Effector memory CD8-positive, alpha-beta T cell (primary cell): ENCODE measurements at regions not wholly inside any gene's neighbourhood (a gene's known extent, or its start where the extent isn't known, plus 50 kb on each side); places are given as distances from the start of the nearest gene placed in this dataset.
"Not testable (repeated sequence)": the region's sequence is repeated elsewhere in the genome, so short reads cannot be mapped to it uniquely, and the experiment has no call there.

Experiments used
- ATAC-seq: fragments of 150-1000 bp; cut with Tn5 transposase; replicated peaks from 2 replicates; pipeline ENCODE4 v1.10.0; 2021; ENCODE audit warnings: mild to moderate bottlenecking, moderate library complexity
- DNase-seq, 3 experiments: peaks; one replicate each; pipeline ENCODE4 v3.0.0; 2021
- H3K27ac Mint-ChIP-seq, 2 donors: one replicate each; pipeline ENCODE4 v1.8.0; 2022; ENCODE audit warnings: mild to moderate bottlenecking in 2 of 2, mixed read lengths in 2 of 2, moderate library complexity in 2 of 2
- H3K27me3 Mint-ChIP-seq, 2 donors: one replicate each; pipeline ENCODE4 v1.8.0; 2022; ENCODE audit warnings: mixed read lengths in 2 of 2
- H3K36me3 Mint-ChIP-seq: one replicate; pipeline ENCODE4 v1.8.0; 2022; ENCODE audit warnings: mild to moderate bottlenecking, moderate library complexity, mixed read lengths; ENCODE audit not compliant: insufficient read depth
- H3K4me1 Mint-ChIP-seq, 2 donors: one replicate each; pipeline ENCODE4 v1.8.0; 2022; ENCODE audit warnings: low read depth in 2 of 2, mixed read lengths in 2 of 2
- H3K4me3 Mint-ChIP-seq, 2 donors: one replicate each; pipeline ENCODE4 v1.8.0; 2022; ENCODE audit warnings: mild to moderate bottlenecking in 2 of 2, mixed read lengths in 2 of 2, moderate library complexity in 2 of 2
- H3K9me3 Mint-ChIP-seq, 2 donors: one replicate each; pipeline ENCODE4 v1.8.0; 2022; ENCODE audit warnings: mixed read lengths in 2 of 2

DNA sequence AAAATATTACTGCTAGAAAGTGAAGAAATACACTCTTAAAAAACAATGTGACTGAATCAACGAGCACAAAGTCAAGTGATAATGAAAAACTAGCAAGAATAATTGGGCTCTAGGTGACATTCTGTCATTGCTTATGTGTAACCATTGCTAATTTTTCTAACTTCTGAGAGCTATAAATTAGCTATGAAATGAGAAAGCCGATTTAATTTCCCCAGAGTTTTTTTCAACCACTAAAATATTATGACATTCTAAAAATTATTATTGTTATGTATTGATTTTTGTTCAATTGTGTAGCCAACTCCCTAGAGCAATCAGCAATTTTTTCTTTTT is 458.6 kb upstream of the ATXN8OS start:
- no peaks in the 10 kb centered on the region for H3K27me3 Mint-ChIP-seq
- no peaks in the 10 kb centered on the region for H3K9me3 Mint-ChIP-seq
- H3K4me1 Mint-ChIP-seq: no peaks in the 10 kb centered on the region
- H3K4me3 Mint-ChIP-seq: no peak overlapping the region
- DNase-seq (no peak), ATAC-seq (no peak)
- no peak overlapping the region for H3K27ac Mint-ChIP-seq
- H3K36me3 Mint-ChIP-seq: no peaks in the 10 kb centered on the region

DNA sequence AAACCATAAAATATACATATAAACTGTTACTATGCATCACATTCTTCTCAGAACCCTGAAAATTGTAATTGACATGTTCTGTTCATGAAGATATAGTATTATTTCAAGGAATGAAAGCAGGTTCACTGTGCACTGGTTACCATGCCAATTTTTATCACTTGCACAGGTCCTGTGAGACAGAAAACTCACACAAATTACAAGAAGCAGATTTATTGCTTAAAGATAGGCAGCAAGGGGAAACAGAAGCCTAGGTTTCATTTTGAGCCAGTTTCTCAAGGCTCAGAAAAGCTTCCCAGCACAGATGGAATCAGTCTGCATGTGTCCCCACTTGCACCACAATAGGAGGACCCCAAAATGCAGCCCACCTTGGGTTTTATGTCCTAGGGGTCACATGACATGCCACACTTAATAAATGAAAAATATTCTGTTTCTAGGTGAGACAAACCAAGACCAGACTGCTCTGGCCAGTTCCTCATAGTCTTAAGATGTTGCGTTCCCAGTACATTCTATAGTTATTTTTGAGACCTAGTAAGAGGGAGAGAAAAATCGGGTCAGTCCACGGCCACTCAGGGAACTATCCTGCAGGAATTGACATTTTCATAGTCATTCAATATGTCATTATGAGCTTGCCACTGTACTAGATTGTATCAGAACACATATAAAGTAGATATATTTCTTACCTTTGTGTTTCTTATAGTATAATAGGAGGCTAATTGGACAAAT is 459.1 kb upstream of the ATXN8OS start:
- H3K4me3 Mint-ChIP-seq: no peak overlapping the region

DNA sequence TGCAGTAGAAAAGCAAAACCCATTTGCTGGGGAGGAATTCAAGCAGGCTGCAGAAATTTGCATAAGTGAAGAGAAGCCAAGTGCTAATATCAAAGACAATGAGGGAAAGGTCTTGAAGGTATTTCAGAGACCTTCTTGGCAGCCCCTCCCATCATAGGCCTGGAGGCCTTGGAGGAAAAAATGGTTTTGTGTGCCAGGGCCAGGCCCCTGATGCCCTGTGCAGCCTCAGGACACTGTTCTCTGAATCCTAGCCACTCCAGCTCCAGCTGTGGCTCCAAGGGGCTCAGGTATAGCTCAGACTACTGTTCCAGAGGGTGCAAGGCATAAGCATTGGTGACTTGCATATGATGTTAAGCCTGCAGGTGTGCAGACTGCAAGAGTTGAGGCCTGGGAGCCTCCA is 463.2 kb upstream of the ATXN8OS start:
- DNase-seq (no peak), ATAC-seq (no peak)
- Mint-ChIP-seq H3K9me3 (peaks cover under 1 to 2% of the 10 kb centered on the region in 2 donors), H3K27me3 (no peaks in the 10 kb centered on the region), H3K4me3 (no peak overlapping the region), H3K27ac (no peak overlapping the region), H3K36me3 (no peaks in the 10 kb centered on the region), H3K4me1 (no peaks in the 10 kb centered on the region)

More for the DNA sequence above, 459.1 kb upstream of the ATXN8OS start:
- Mint-ChIP-seq H3K4me1 (no peaks in the 10 kb centered on the region), H3K36me3 (no peaks in the 10 kb centered on the region), H3K27me3 (no peaks in the 10 kb centered on the region), H3K9me3 (no peaks in the 10 kb centered on the region), H3K27ac (no peak overlapping the region)
- ATAC-seq (no peak), DNase-seq (no peak)

DNA sequence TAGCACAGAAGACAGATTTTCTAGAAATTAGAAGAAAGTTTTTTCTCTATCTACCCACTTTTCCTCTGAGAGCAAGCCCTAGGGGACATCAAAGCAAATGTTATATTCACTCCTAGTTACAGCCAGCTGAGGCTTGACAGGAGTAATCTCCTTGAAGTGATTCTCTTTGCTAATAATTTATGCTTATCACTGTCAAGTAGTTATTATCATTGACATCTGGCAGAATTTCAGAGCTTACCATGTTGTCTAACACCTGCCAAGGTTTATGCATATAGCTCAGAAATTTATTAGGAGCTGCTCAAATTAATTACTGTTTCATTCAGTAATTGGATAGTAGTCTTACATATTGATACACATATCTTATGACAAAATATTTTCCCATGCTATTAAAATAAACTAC is 465.9 kb upstream of the ATXN8OS start:
- DNase-seq: no peak
- Mint-ChIP-seq H3K9me3 (peaks cover 15% of the 10 kb centered on the region in 2 donors), H3K36me3 (no peaks in the 10 kb centered on the region), H3K4me3 (no peak overlapping the region), H3K27me3 (no peaks in the 10 kb centered on the region), H3K4me1 (no peaks in the 10 kb centered on the region), H3K27ac (no peak overlapping the region)
- ATAC-seq: no peak

DNA sequence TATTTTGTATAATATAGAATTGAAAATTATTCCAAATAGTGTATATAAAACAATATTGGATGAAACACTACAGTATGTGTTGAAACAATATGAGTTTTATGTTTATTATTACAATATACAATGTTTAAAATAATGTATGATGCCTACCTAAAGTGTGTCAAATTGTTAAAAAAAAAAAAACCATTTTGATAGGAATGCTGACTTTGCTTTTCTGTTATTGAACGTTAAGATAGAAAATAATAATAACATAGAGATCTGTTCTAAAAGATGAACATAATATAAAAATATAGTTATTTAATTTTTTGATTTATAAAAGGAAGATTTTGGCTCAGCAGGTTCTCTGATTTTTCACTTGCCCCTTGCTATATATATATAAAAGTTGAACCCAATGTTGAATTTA is 474.6 kb upstream of the ATXN8OS start:
- Mint-ChIP-seq H3K4me3 (no peak overlapping the region), H3K4me1 (no peaks in the 10 kb centered on the region), H3K27me3 (no peaks in the 10 kb centered on the region), H3K9me3 (peaks cover under 1 to 8% of the 10 kb centered on the region in 2 donors), H3K27ac (no peak overlapping the region), H3K36me3 (no peaks in the 10 kb centered on the region)
- ATAC-seq: no peak
- no peak for DNase-seq

DNA sequence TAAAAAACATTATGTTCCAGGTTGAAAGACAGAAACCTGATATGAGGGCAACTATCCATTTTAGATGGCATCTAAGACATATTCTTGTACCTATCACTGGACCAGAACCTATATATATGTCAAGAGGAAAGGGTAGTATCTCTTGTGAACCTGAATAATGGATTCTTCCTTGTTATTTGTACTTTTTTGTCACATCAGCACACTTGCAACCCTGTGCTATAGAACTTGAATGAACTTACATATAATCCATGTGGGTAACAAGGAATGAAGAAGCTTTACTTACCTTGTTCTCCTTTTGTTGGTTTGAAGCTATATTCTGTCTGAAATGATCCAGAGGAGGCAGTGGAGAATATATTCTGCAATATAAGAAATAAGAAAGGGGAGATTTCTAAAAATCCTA is 483.7 kb upstream of the ATXN8OS start:
- ATAC-seq: no peak
- no peak for DNase-seq
- no peaks in the 10 kb centered on the region for H3K4me1 Mint-ChIP-seq
- H3K36me3 Mint-ChIP-seq: no peaks in the 10 kb centered on the region
- peaks cover 15 to 28% of the 10 kb centered on the region in 2 donors for H3K9me3 Mint-ChIP-seq
- no peak overlapping the region for H3K4me3 Mint-ChIP-seq
- H3K27ac Mint-ChIP-seq: no peak overlapping the region
- no peaks in the 10 kb centered on the region for H3K27me3 Mint-ChIP-seq

DNA sequence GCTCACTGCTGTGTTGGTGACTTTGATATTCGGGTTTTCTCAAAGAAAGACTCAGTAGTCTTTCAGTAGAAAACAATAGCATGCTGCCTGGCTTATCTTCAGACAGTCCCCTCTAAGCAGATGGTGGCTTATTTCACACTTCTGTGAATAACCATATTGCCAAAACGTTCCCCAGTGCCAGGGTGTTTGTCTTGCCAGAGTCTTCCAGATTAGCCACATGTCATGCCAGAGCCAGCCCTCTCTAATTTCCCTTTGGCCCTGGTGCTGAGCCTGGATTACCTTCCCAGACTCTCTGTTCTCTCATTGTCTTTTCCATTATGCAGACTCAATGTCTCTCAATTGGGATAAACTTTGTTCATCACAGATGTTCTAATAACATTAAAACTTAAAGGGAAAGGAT is 488.0 kb upstream of the ATXN8OS start:
- H3K27ac Mint-ChIP-seq: no peak overlapping the region

DNA sequence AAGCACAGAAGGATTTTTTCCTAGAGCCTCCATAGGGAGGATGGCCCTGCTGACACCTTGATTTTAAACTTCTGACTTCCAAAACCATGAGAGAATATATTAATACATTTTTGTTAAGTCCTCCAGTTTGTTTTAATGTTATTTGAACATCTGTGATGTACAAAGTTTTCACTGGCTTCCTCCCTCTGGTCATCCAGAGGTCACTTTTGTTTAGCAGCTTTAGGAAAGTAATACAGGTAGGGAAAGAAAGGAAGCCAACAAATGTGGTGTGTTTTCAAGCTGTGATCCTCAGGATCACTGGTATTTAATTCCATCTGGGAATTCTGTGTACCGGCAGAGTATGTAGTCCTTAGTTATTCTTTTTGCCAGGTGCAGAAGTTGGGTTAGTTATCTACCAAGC is 488.8 kb upstream of the ATXN8OS start:
- Mint-ChIP-seq H3K4me1 (no peaks in the 10 kb centered on the region), H3K27ac (no peak overlapping the region), H3K9me3 (peaks cover 10 to 21% of the 10 kb centered on the region in 2 donors), H3K36me3 (peaks cover 4% of the 10 kb centered on the region), H3K4me3 (no peak overlapping the region), H3K27me3 (no peaks in the 10 kb centered on the region)
- ATAC-seq (no peak), DNase-seq (no peak)

More for the DNA sequence above, 488.0 kb upstream of the ATXN8OS start:
- Mint-ChIP-seq H3K9me3 (peaks cover 10 to 21% of the 10 kb centered on the region in 2 donors), H3K4me1 (no peaks in the 10 kb centered on the region), H3K36me3 (peaks cover 4% of the 10 kb centered on the region), H3K27me3 (no peaks in the 10 kb centered on the region), H3K4me3 (no peak overlapping the region)
- no peak for ATAC-seq
- DNase-seq: no peak

DNA sequence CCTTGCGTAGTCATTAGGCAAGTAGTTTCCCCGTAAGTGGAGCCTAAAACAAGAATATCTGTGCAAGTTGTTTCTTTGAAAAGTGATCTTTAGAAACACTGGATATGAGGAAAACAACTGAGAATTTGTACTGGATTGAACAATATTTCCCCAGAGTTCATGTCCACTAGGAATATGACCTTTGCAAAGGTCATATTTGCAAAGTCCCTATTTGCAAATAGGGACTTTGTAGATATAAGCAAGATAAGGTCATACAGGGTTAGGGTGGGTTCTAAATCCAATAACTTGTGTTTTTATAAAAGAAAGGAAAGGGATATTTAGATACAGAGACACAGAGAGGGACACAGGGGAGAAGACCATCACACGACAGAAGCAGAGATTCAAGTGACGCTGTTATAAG is 489.2 kb upstream of the ATXN8OS start:
- no peak for ATAC-seq
- no peaks in the 10 kb centered on the region for H3K4me1 Mint-ChIP-seq

DNA sequence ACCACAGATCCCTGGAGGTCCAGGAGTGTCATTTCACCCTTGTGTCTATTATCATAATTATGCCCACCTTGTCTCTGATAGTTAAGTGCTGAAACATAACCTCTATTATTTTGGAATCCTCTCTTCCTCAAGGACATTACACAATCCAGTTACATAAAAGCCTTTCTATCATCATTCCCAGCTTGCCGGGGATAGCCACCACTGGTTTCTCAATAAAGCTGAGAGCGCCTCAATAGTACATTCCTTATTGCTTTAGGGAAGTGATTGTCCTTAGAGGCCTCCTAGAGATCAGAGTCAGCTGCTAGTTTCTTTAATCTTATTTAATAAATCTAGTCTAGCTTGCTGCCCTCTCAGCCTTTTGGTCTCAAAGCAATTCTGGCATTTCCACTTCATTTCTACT is 490.0 kb upstream of the ATXN8OS start:
- Mint-ChIP-seq H3K36me3 (peaks cover 4% of the 10 kb centered on the region), H3K27me3 (no peaks in the 10 kb centered on the region), H3K4me3 (no peak overlapping the region), H3K9me3 (peaks cover 10 to 21% of the 10 kb centered on the region in 2 donors), H3K27ac (no peak overlapping the region), H3K4me1 (no peaks in the 10 kb centered on the region)
- no peak for DNase-seq
- no peak for ATAC-seq

More for the DNA sequence above, 489.2 kb upstream of the ATXN8OS start:
- Mint-ChIP-seq H3K27ac (no peak overlapping the region), H3K9me3 (peaks cover 10 to 21% of the 10 kb centered on the region in 2 donors), H3K4me3 (no peak overlapping the region), H3K36me3 (peaks cover 4% of the 10 kb centered on the region), H3K27me3 (no peaks in the 10 kb centered on the region)
- no peak for DNase-seq

DNA sequence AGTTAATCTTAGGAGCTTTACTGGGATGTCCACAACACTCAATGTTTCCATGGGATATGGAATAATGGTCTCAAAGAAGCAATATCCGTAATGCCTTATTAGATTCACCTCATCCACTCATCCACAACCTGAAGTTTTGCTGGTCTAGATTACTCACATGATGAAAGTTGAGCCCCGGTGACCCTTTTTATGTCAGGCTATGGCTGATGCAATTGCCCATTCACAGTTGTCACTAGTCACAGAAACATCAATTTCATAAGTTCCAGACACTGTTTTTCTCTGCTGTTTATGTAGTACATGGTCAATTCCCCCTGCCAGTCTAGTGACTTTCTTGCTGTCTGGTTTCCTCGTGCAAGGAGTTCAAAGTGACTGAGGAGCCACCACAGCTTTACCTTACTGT is 491.2 kb upstream of the ATXN8OS start:
- H3K27me3 Mint-ChIP-seq: no peaks in the 10 kb centered on the region
- no peak overlapping the region for H3K27ac Mint-ChIP-seq
- no peaks in the 10 kb centered on the region for H3K4me1 Mint-ChIP-seq
- H3K4me3 Mint-ChIP-seq: no peak overlapping the region
- peaks cover 4% of the 10 kb centered on the region for H3K36me3 Mint-ChIP-seq
- ATAC-seq (no peak), DNase-seq (no peak)
- H3K9me3 Mint-ChIP-seq: peaks cover 10 to 21% of the 10 kb centered on the region in 2 donors

DNA sequence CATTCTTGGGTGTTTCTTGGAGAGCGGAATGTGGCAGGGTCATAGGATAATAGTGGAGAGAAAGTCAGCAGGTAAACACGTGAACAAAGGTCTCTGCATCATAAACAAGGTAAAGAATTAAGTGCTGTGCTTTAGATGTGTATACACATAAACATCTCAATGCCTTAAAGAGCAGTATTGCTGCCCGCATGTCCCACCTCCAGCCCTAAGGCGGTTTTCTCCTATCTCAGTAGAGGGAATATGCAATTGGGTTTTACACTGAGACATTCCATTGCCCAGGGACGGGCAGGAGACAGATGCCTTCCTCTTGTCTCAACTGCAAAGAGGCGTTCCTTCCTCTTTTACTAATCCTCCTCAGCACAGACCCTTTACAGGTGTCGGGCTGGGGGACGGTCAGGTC is 492.6 kb upstream of the ATXN8OS start:
- H3K27ac Mint-ChIP-seq, DNase-seq, ATAC-seq, H3K27me3 Mint-ChIP-seq, H3K4me1 Mint-ChIP-seq, H3K36me3 Mint-ChIP-seq, H3K4me3 Mint-ChIP-seq: not testable (repeated sequence)
- peaks cover 7 to 15% of the 10 kb centered on the region in 2 donors for H3K9me3 Mint-ChIP-seq

DNA sequence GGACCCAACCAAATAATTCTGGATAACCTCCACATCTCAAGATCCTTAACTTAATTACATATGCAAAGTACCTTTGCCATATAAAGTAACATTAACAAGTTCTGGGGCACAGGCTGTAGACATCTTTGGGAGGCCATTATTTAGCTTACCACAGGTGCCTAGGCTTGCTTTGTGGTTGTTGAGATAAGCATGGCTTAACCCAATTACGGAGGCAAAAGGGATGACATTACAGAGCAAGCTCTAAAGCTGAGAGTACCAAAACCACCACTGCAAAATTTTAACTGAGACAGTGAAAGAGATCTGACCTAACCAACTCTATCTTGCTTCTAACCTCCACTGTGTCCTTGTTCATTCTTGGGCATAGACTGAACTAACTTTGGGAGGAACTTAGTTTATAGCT is 502.9 kb upstream of the ATXN8OS start:
- H3K9me3 Mint-ChIP-seq: peaks cover 9 to 16% of the 10 kb centered on the region in 2 donors
- no peak for ATAC-seq
- no peak overlapping the region for H3K4me3 Mint-ChIP-seq
- H3K27ac Mint-ChIP-seq: no peak overlapping the region
- no peaks in the 10 kb centered on the region for H3K27me3 Mint-ChIP-seq
- no peaks in the 10 kb centered on the region for H3K36me3 Mint-ChIP-seq
- no peak for DNase-seq
- no peaks in the 10 kb centered on the region for H3K4me1 Mint-ChIP-seq

DNA sequence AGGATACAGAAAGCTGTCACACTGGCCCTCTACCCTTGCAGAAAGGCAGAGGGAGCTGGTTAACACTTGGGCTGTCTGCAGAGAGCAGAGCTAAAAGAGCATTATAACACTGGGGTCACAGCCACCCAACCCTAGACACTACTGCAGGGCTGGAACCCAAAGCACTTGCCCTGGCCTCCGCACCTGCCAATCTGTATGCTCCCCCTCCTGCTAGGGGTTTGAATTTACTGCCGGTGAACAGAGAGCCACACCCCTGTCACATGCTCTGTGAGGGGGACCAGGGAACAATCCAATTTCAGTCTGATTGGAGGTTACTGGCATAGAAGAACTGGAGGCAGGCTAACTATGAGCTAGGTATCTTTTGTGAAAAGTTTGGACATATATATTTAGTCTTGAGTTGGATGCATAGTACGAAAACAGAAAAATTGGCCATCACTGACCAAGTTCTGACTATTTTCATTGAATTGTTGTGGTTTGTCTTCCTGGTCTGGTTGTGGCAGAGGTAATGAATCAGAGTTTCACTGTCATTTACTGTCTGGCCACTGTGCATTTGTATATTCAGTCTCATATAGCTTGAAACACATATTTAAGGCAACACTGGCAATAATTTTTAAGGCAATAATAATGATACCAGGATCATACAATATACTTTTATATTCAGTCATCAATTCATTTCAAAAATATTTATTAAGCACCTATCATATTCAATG is 504.3 kb upstream of the ATXN8OS start:
- Mint-ChIP-seq H3K27me3 (no peaks in the 10 kb centered on the region), H3K4me3 (no peak overlapping the region), H3K9me3 (peaks cover 9 to 21% of the 10 kb centered on the region in 2 donors), H3K4me1 (no peaks in the 10 kb centered on the region), H3K36me3 (no peaks in the 10 kb centered on the region), H3K27ac (no peak overlapping the region)
- ATAC-seq (no peak), DNase-seq (no peak)
